Esophagus (tissue), 2 donors: ENCODE measurements at regions not wholly inside any gene's neighbourhood (a gene's known extent, or its start where the extent isn't known, plus 50 kb on each side); places are given as distances from the start of the nearest gene placed in this dataset.

Experiments used
- H3K27ac ChIP-seq, 2 donors: one replicate each; pipeline ENCODE4 v1.5.1; 2013; ENCODE audit warnings: low read depth in 2 of 2, mild to moderate bottlenecking in 2 of 2, inconsistent platforms in 1 of 2, low read length in 1 of 2, moderate library complexity in 1 of 2
- H3K27me3 ChIP-seq, 2 donors: one replicate each; pipeline ENCODE4 v1.6.1; 2013; ENCODE audit warnings: low read length in 2 of 2, control low read depth in 1 of 2, mild to moderate bottlenecking in 1 of 2; ENCODE audit not compliant: insufficient read depth in 2 of 2, control insufficient read depth in 1 of 2
- H3K36me3 ChIP-seq, 2 donors: one replicate each; pipeline ENCODE4 v1.6.1; 2013; ENCODE audit warnings: low read length in 1 of 2; ENCODE audit not compliant: control insufficient read depth in 2 of 2, insufficient read depth in 2 of 2
- H3K4me1 ChIP-seq, 2 donors: one replicate each; pipeline ENCODE4 v1.6.1; 2013; ENCODE audit warnings: low read length in 1 of 2; ENCODE audit not compliant: control insufficient read depth in 2 of 2, insufficient read depth in 2 of 2
- H3K4me3 ChIP-seq, 2 donors: one replicate each; pipeline ENCODE4 v1.5.1; 2013; ENCODE audit warnings: low read length in 2 of 2, mild to moderate bottlenecking in 2 of 2, low read depth in 1 of 2, moderate library complexity in 1 of 2
- H3K9me3 ChIP-seq, 2 donors: one replicate each; pipeline ENCODE4 v1.6.1; 2013; ENCODE audit warnings: mild to moderate bottlenecking in 2 of 2, low read depth in 1 of 2, low read length in 1 of 2, moderate library complexity in 1 of 2; ENCODE audit not compliant: control insufficient read depth in 2 of 2, insufficient read depth in 1 of 2
- WGBS, 2 donors: extraction: QIAGEN DNeasy Blood & Tissue Kit; methylation state at CpG; one replicate each; pipeline ENCODE4 v1.1.7; 2013; 5-methylcytosine and 5-hydroxymethylcytosine counted together
- donor health status: healthy with polysubstance abuse.
- donor health status: Bipolar disorder and iron deficiency.

DNA sequence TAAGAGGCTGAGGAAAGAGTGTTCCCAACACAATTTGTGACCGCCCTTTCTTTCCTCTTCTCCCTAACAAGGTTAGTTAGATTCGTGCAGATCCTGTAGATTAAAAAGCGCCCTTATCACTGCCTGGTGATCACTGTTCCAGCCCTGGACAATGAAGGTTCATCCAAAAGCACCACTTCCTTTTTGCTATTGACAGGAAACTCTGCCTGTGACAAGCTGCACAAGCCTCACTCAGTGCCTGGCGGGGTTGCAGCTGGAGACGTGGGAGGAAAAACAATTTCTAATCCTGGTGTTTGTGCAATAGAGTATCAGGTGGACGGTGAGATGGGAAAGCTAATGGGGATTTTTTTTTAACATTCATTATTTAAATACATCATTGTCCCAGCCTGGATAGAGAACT, 105.9 kb upstream of the CAV2 start:
- Histone ChIP-seq H3K4me3 (no peak overlapping the region), H3K27me3 (no peaks in the 10 kb centered on the region), H3K4me1 (peaks cover 0 to 2% of the 10 kb centered on the region in 2 donors), H3K27ac (no peak overlapping the region), H3K36me3 (no peaks in the 10 kb centered on the region), H3K9me3 (no peaks in the 10 kb centered on the region)
- WGBS, 2 donors, result 48 to 56% methylated on average over 6 of the region's 6 CpGs

DNA sequence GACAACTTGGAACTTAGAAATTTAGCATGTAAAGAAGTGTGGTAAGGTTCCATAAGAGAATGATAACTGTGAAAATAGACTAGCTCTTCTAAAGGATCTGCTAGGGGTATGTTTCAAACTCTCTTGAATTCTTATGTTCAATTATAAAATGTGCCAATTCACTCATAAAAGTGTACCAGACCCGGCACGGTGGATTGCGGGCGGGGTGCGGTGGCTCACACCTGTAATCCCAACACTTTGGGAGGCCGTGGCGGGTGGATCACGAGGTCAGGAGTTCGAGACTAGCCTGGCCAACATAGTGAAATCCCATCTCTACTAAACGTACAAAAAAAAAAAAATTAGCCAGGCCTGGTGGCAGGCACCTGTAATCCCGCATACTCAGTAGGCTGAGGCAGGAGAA, 105.4 kb upstream of the CAV2 start:
- Histone ChIP-seq H3K4me1 (peaks cover 0 to 2% of the 10 kb centered on the region in 2 donors), H3K4me3 (no peak overlapping the region), H3K27ac (no peak overlapping the region), H3K36me3 (no peaks in the 10 kb centered on the region), H3K27me3 (no peaks in the 10 kb centered on the region), H3K9me3 (no peaks in the 10 kb centered on the region)
- WGBS, 2 donors, result 90 to 93% methylated on average over 11 of the region's 11 CpGs

- WGBS, 2 donors, result 38 to 55% methylated on average over 3 of the region's 3 CpGs
- Histone ChIP-seq H3K27me3 (no peaks in the 10 kb centered on the region), H3K4me3 (no peak overlapping the region), H3K36me3 (no peaks in the 10 kb centered on the region), H3K27ac (no peak overlapping the region), H3K4me1 (peaks cover 0 to 2% of the 10 kb centered on the region in 2 donors), H3K9me3 (no peaks in the 10 kb centered on the region)
Observed at GRCh38 chr7:116395141-116395791, 104.3 kb upstream of the CAV2 start.

DNA sequence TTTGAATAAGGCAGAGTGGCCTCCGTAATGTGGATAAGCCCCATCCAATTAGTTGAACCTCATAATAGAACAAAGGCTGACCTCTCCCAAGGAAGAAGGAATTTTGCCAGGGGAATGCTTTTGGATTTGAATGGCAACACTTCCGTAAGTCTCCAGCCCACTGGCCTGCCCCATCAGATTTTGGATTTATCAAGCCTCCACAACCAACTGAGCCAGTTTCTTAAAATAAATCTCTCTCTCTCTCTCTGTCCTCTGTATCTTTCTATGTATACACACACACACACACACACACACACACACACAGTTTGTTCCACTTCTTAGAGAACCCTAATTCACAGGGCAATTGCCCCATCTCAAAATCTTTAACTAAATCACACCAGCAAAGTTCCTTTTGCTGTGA, 100.9 kb upstream of the CAV2 start:
- Histone ChIP-seq H3K4me3 (no peak overlapping the region), H3K36me3 (no peaks in the 10 kb centered on the region), H3K9me3 (no peaks in the 10 kb centered on the region), H3K27ac (no peak overlapping the region), H3K27me3 (no peaks in the 10 kb centered on the region), H3K4me1 (peaks cover 0 to 2% of the 10 kb centered on the region in 2 donors)
- WGBS, 2 donors, result 94 to 95% methylated on average over 2 of the region's 2 CpGs

GRCh38 chr7:116399819-116400218, 99.7 kb upstream of the CAV2 start:
- H3K27ac ChIP-seq, result no peak overlapping the region
- no peak overlapping the region for H3K4me3 ChIP-seq
- H3K36me3 ChIP-seq, result no peaks in the 10 kb centered on the region
- peaks cover 0 to 2% of the 10 kb centered on the region in 2 donors for H3K4me1 ChIP-seq
- no peaks in the 10 kb centered on the region for H3K27me3 ChIP-seq
- H3K9me3 ChIP-seq, result no peaks in the 10 kb centered on the region

- no peak overlapping the region for H3K4me3 ChIP-seq
- H3K4me1 ChIP-seq, result peaks cover 0 to under 1% of the 10 kb centered on the region in 2 donors
- H3K9me3 ChIP-seq, result no peaks in the 10 kb centered on the region
- H3K27me3 ChIP-seq, result no peaks in the 10 kb centered on the region
- H3K36me3 ChIP-seq, result no peaks in the 10 kb centered on the region
- no peak overlapping the region for H3K27ac ChIP-seq
- WGBS, 2 donors, result 90% methylated on average over 3 of the region's 3 CpGs
Observed at GRCh38 chr7:116400522-116400921, 99.0 kb upstream of the CAV2 start.

DNA sequence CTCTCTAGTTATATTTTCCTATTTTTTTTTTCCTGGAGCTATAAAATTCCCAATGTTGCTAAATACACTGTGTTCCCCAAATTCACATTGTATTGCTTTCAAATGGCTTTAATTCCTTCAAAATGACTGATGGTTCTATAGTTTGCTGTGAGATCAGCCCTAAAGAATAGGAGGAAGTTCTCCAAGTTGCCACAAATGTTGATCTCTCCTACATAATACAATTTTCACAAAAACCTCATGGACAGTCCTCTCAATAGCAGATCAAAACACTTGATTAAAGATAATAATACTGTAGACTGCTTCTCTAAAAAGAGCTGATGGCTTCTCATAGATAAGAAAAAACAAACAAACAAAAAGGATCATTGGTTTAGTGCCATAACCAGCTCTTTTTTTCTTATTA, 97.8 kb upstream of the CAV2 start:
- no peak overlapping the region for H3K27ac ChIP-seq
- no peak overlapping the region for H3K4me3 ChIP-seq
- no peaks in the 10 kb centered on the region for H3K4me1 ChIP-seq
- H3K36me3 ChIP-seq, result no peaks in the 10 kb centered on the region
- H3K27me3 ChIP-seq, result no peaks in the 10 kb centered on the region
- no peaks in the 10 kb centered on the region for H3K9me3 ChIP-seq

GRCh38 chr7:116403265-116403664, 96.3 kb upstream of the CAV2 start:
- Histone ChIP-seq H3K4me1 (no peaks in the 10 kb centered on the region), H3K27me3 (no peaks in the 10 kb centered on the region), H3K36me3 (no peaks in the 10 kb centered on the region), H3K27ac (no peak overlapping the region), H3K4me3 (no peak overlapping the region), H3K9me3 (no peaks in the 10 kb centered on the region)
- 55 to 63% methylated on average over 1 of the region's 1 CpG for WGBS, 2 donors

GRCh38 chr7:116404389-116404788, 95.1 kb upstream of the CAV2 start:
- H3K27ac ChIP-seq, result no peak overlapping the region
- no peaks in the 10 kb centered on the region for H3K27me3 ChIP-seq
- H3K36me3 ChIP-seq, result no peaks in the 10 kb centered on the region
- no peak overlapping the region for H3K4me3 ChIP-seq
- H3K9me3 ChIP-seq, result no peaks in the 10 kb centered on the region
- whole genome bisulfite sequencing, 2 donors, result 47 to 50% methylated on average over 3 of the region's 3 CpGs
- H3K4me1 ChIP-seq, result no peaks in the 10 kb centered on the region

DNA sequence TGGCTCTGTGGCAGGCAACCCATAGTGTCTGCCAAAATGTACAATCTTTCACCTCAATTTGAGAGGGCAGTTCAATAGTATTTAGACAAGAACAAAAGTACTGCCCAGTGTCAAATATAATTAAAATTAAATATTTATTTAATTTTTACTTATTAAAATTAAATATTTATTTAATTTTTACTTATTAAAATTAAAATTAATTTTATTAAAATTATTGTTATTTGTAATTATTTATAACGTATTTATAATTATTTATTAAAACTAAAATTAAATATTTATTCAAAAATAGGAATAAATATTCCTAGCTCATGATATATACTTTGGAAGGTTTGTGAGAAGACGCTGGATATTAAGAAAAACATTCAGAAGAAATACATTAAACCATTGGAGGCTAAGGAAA, 93.7 kb upstream of the CAV2 start:
- Histone ChIP-seq H3K9me3 (no peaks in the 10 kb centered on the region), H3K36me3 (no peaks in the 10 kb centered on the region), H3K4me1 (no peaks in the 10 kb centered on the region), H3K27ac (no peak overlapping the region), H3K4me3 (no peak overlapping the region), H3K27me3 (no peaks in the 10 kb centered on the region)
- WGBS, 2 donors, result 88 to 89% methylated on average over 2 of the region's 2 CpGs
